Endothelial cell of umbilical vein (primary cell): ENCODE measurements at regions not wholly inside any gene's neighbourhood (a gene's known extent, or its start where the extent isn't known, plus 50 kb on each side); places are given as distances from the start of the nearest gene placed in this dataset.

ENCODE experiments used
- CTCF ChIP-seq, 2 donors: IDR thresholded peaks; 1 replicate in 1 of 2; 2 replicates in 1 of 2; pipeline ENCODE4 v1.5.1; 2011; ENCODE audit warnings: low read length in 2 of 2, mild to moderate bottlenecking in 2 of 2, moderate library complexity in 2 of 2, control low read depth in 1 of 2, inconsistent platforms in 1 of 2, low read depth in 1 of 2; ENCODE audit not compliant: insufficient read depth in 1 of 2; ENCODE audit errors: extremely low read depth in 1 of 2
- EZH2 ChIP-seq: IDR thresholded peaks from 2 replicates; pipeline ENCODE4 v1.6.1; 2012; ENCODE audit warnings: borderline replicate concordance, low read depth, mild to moderate bottlenecking, moderate library complexity, low read length, inconsistent platforms; ENCODE audit not compliant: severe bottlenecking
- MAX ChIP-seq: IDR thresholded peaks from 2 replicates; pipeline ENCODE4 v1.6.1; 2011; ENCODE audit not compliant: insufficient read depth, insufficient read length
- POLR2A ChIP-seq: IDR thresholded peaks from 2 replicates; pipeline ENCODE4 v1.6.1; 2012; ENCODE audit warnings: low read depth, mild to moderate bottlenecking, control low read depth, low read length
- POLR2AphosphoS5 ChIP-seq: IDR thresholded peaks from 2 replicates; pipeline ENCODE4 v1.6.1; 2012; ENCODE audit warnings: low read depth, mild to moderate bottlenecking, control low read depth, low read length, moderate library complexity; ENCODE audit not compliant: insufficient read depth

GRCh38 chr1:207967703-207968102, 56.8 kb upstream of the CD34 start:
- TF ChIP-seq POLR2A = no peak
- TF ChIP-seq EZH2 = no peak
- no peak for TF ChIP-seq CTCF (IDR thresholded peaks at IDR 0.05; ENCODE audit: extremely low read depth in 1 of 2, insufficient read depth in 1 of 2, low read depth in 1 of 2, low read length in 2 of 2)
- TF ChIP-seq MAX = no peak
- no peak for TF ChIP-seq POLR2AphosphoS5
